ENCODE measurements at regions not wholly inside any gene's neighbourhood (a gene's known extent, or its start where the extent isn't known, plus 50 kb on each side); places are given as distances from the start of the nearest gene placed in this dataset.

GRCh38 chr4:27779827-27780226, 919.2 kb downstream of the STIM2 start:
- H3K4me2 ChIP-seq (ENCODE audit: insufficient read depth, low read length) = no peak overlapping the region
- no peak overlapping the region for H3K4me3 ChIP-seq (ENCODE audit: insufficient read depth, low read length)
- no peaks in the 10 kb centered on the region for H3K4me1 ChIP-seq (ENCODE audit: insufficient read depth, low read length)
- no peaks in the 10 kb centered on the region for H3K9me3 ChIP-seq (ENCODE audit: low read depth, low read length)
- no peaks in the 10 kb centered on the region for H3K27me3 ChIP-seq (ENCODE audit: insufficient read depth, low read length)
- TF ChIP-seq CTCF (IDR thresholded peaks at IDR 0.05; ENCODE audit: extremely low read depth, low read depth, low read length) = no peak
- no peak overlapping the region for H2AFZ ChIP-seq (ENCODE audit: low read length)
- H3K27ac ChIP-seq (ENCODE audit: low read depth, low read length) = no peak overlapping the region
- no peak for DNase-seq (ENCODE audit: insufficient read length, low spot score, missing footprints)
- H4K20me1 ChIP-seq (ENCODE audit: insufficient read depth, low read length) = no peaks in the 10 kb centered on the region
- no peaks in the 10 kb centered on the region for H3K36me3 ChIP-seq (ENCODE audit: insufficient read depth, low read length)
- H3K79me2 ChIP-seq (ENCODE audit: insufficient read depth, low read length) = no peaks in the 10 kb centered on the region

GRCh38 chr4:27787195-27787594, 926.6 kb downstream of the STIM2 start:
- H3K79me2 ChIP-seq (ENCODE audit: insufficient read depth, low read length) = no peaks in the 10 kb centered on the region
- no peak for DNase-seq (ENCODE audit: insufficient read length, low spot score, missing footprints)
- no peaks in the 10 kb centered on the region for H3K27me3 ChIP-seq (ENCODE audit: insufficient read depth, low read length)
- H4K20me1 ChIP-seq (ENCODE audit: insufficient read depth, low read length) = no peaks in the 10 kb centered on the region
- H3K4me2 ChIP-seq (ENCODE audit: insufficient read depth, low read length) = no peak overlapping the region
- H3K36me3 ChIP-seq (ENCODE audit: insufficient read depth, low read length) = no peaks in the 10 kb centered on the region
- H3K4me1 ChIP-seq (ENCODE audit: insufficient read depth, low read length) = no peaks in the 10 kb centered on the region
- no peaks in the 10 kb centered on the region for H3K9me3 ChIP-seq (ENCODE audit: low read depth, low read length)
- TF ChIP-seq CTCF (IDR thresholded peaks at IDR 0.05; ENCODE audit: extremely low read depth, low read depth, low read length) = no peak
- H3K4me3 ChIP-seq (ENCODE audit: insufficient read depth, low read length) = no peak overlapping the region
- no peak overlapping the region for H3K27ac ChIP-seq (ENCODE audit: low read depth, low read length)
- H2AFZ ChIP-seq (ENCODE audit: low read length) = no peak overlapping the region

- no peak for TF ChIP-seq CTCF (IDR thresholded peaks at IDR 0.05; ENCODE audit: extremely low read depth, low read depth, low read length)
- H3K36me3 ChIP-seq (ENCODE audit: insufficient read depth, low read length) = no peaks in the 10 kb centered on the region
- H4K20me1 ChIP-seq (ENCODE audit: insufficient read depth, low read length) = no peaks in the 10 kb centered on the region
- H3K4me3 ChIP-seq (ENCODE audit: insufficient read depth, low read length) = no peak overlapping the region
- no peaks in the 10 kb centered on the region for H3K79me2 ChIP-seq (ENCODE audit: insufficient read depth, low read length)
- H3K4me2 ChIP-seq (ENCODE audit: insufficient read depth, low read length) = no peak overlapping the region
- H3K27me3 ChIP-seq (ENCODE audit: insufficient read depth, low read length) = no peaks in the 10 kb centered on the region
- no peak overlapping the region for H3K27ac ChIP-seq (ENCODE audit: low read depth, low read length)
- H3K9me3 ChIP-seq (ENCODE audit: low read depth, low read length) = no peaks in the 10 kb centered on the region
- H2AFZ ChIP-seq (ENCODE audit: low read length) = no peak overlapping the region
- no peak for DNase-seq (ENCODE audit: insufficient read length, low spot score, missing footprints)
- H3K4me1 ChIP-seq (ENCODE audit: insufficient read depth, low read length) = no peaks in the 10 kb centered on the region
These were observed 929.1 kb downstream of the STIM2 start for GRCh38 chr4:27789773-27790172.

GRCh38 chr4:27790911-27791310, 930.3 kb downstream of the STIM2 start:
- Histone ChIP-seq H3K9me3 (ENCODE audit: low read depth, low read length) (no peaks in the 10 kb centered on the region), H3K36me3 (ENCODE audit: insufficient read depth, low read length) (no peaks in the 10 kb centered on the region), H4K20me1 (ENCODE audit: insufficient read depth, low read length) (no peaks in the 10 kb centered on the region), H3K4me1 (ENCODE audit: insufficient read depth, low read length) (no peaks in the 10 kb centered on the region), H3K27me3 (ENCODE audit: insufficient read depth, low read length) (no peaks in the 10 kb centered on the region), H3K79me2 (ENCODE audit: insufficient read depth, low read length) (no peaks in the 10 kb centered on the region), H3K4me3 (ENCODE audit: insufficient read depth, low read length) (no peak overlapping the region), H3K4me2 (ENCODE audit: insufficient read depth, low read length) (no peak overlapping the region), H2AFZ (ENCODE audit: low read length) (no peak overlapping the region), H3K27ac (ENCODE audit: low read depth, low read length) (no peak overlapping the region)
- no peak for TF ChIP-seq CTCF (IDR thresholded peaks at IDR 0.05; ENCODE audit: extremely low read depth, low read depth, low read length)
- DNase-seq (ENCODE audit: insufficient read length, low spot score, missing footprints) = no peak
